ENCODE measurements at regions not wholly inside any gene's neighbourhood (a gene's known extent, or its start where the extent isn't known, plus 50 kb on each side); places are given as distances from the start of the nearest gene placed in this dataset.
"Not testable (repeated sequence)": the region's sequence is repeated elsewhere in the genome, so short reads cannot be mapped to it uniquely, and the experiment has no call there.

GRCh38 chr20:25797062-25797461, 100.4 kb upstream of the ZNF337 start:
- H4K20me1 ChIP-seq (ENCODE audit: insufficient read depth); H2AFZ ChIP-seq (ENCODE audit: low read depth, low read length); H3K36me3 ChIP-seq (ENCODE audit: insufficient read depth, low read length); H3K79me2 ChIP-seq (replicated peaks; ENCODE audit: insufficient read depth, low read length); H3K27ac ChIP-seq (ENCODE audit: low read length); H3K9ac ChIP-seq (ENCODE audit: low read length); H3K4me3 ChIP-seq (ENCODE audit: low read length); H3F3A ChIP-seq (ENCODE audit: insufficient read depth, low read length, poor library complexity, severe bottlenecking); H3K4me2 ChIP-seq (ENCODE audit: low read length); H3K9me3 ChIP-seq (ENCODE audit: low read length); H3K27me3 ChIP-seq (ENCODE audit: insufficient read depth, low read depth, low read length); H3K9me2 ChIP-seq (ENCODE audit: insufficient read depth, low read length): not testable (repeated sequence)

GRCh38 chr20:25777241-25777640, 80.6 kb upstream of the ZNF337 start:
- H2AFZ ChIP-seq (ENCODE audit: low read depth, low read length); H3K27ac ChIP-seq (ENCODE audit: low read length); H3K36me3 ChIP-seq (ENCODE audit: insufficient read depth, low read length); H4K20me1 ChIP-seq (ENCODE audit: insufficient read depth); H3K9me3 ChIP-seq (ENCODE audit: low read length); H3K79me2 ChIP-seq (replicated peaks; ENCODE audit: insufficient read depth, low read length); H3K9ac ChIP-seq (ENCODE audit: low read length); H3F3A ChIP-seq (ENCODE audit: insufficient read depth, low read length, poor library complexity, severe bottlenecking); H3K4me2 ChIP-seq (ENCODE audit: low read length); H3K4me3 ChIP-seq (ENCODE audit: low read length); H3K27me3 ChIP-seq (ENCODE audit: insufficient read depth, low read depth, low read length); H3K9me2 ChIP-seq (ENCODE audit: insufficient read depth, low read length): not testable (repeated sequence)

GRCh38 chr20:25774711-25775110, 78.1 kb upstream of the ZNF337 start:
- H3K4me2 ChIP-seq (ENCODE audit: low read length); H2AFZ ChIP-seq (ENCODE audit: low read depth, low read length); H3K4me3 ChIP-seq (ENCODE audit: low read length); H3K9me2 ChIP-seq (ENCODE audit: insufficient read depth, low read length); H3K27me3 ChIP-seq (ENCODE audit: insufficient read depth, low read depth, low read length); H4K20me1 ChIP-seq (ENCODE audit: insufficient read depth); H3K9ac ChIP-seq (ENCODE audit: low read length); H3K36me3 ChIP-seq (ENCODE audit: insufficient read depth, low read length); H3K27ac ChIP-seq (ENCODE audit: low read length); H3K79me2 ChIP-seq (replicated peaks; ENCODE audit: insufficient read depth, low read length); H3F3A ChIP-seq (ENCODE audit: insufficient read depth, low read length, poor library complexity, severe bottlenecking); H3K9me3 ChIP-seq (ENCODE audit: low read length): not testable (repeated sequence)

GRCh38 chr20:25774203-25774602, 77.5 kb upstream of the ZNF337 start:
- not testable (repeated sequence) for H3K9ac ChIP-seq (ENCODE audit: low read length); H3K79me2 ChIP-seq (replicated peaks; ENCODE audit: insufficient read depth, low read length); H3K36me3 ChIP-seq (ENCODE audit: insufficient read depth, low read length); H2AFZ ChIP-seq (ENCODE audit: low read depth, low read length); H3K9me2 ChIP-seq (ENCODE audit: insufficient read depth, low read length); H3K27me3 ChIP-seq (ENCODE audit: insufficient read depth, low read depth, low read length); H4K20me1 ChIP-seq (ENCODE audit: insufficient read depth); H3K27ac ChIP-seq (ENCODE audit: low read length); H3K4me3 ChIP-seq (ENCODE audit: low read length); H3K4me2 ChIP-seq (ENCODE audit: low read length); H3K9me3 ChIP-seq (ENCODE audit: low read length); H3F3A ChIP-seq (ENCODE audit: insufficient read depth, low read length, poor library complexity, severe bottlenecking)

- H3K79me2 ChIP-seq (replicated peaks; ENCODE audit: insufficient read depth, low read length); H3K4me2 ChIP-seq (ENCODE audit: low read length); H4K20me1 ChIP-seq (ENCODE audit: insufficient read depth); H2AFZ ChIP-seq (ENCODE audit: low read depth, low read length); H3K9me2 ChIP-seq (ENCODE audit: insufficient read depth, low read length); H3K9ac ChIP-seq (ENCODE audit: low read length); H3K4me3 ChIP-seq (ENCODE audit: low read length); H3K27me3 ChIP-seq (ENCODE audit: insufficient read depth, low read depth, low read length); H3K27ac ChIP-seq (ENCODE audit: low read length); H3K36me3 ChIP-seq (ENCODE audit: insufficient read depth, low read length); H3K9me3 ChIP-seq (ENCODE audit: low read length); H3F3A ChIP-seq (ENCODE audit: insufficient read depth, low read length, poor library complexity, severe bottlenecking): not testable (repeated sequence)
These were observed 75.8 kb upstream of the ZNF337 start for GRCh38 chr20:25772437-25772836.

- not testable (repeated sequence) for H4K20me1 ChIP-seq (ENCODE audit: insufficient read depth); H3K36me3 ChIP-seq (ENCODE audit: insufficient read depth, low read length); H3K79me2 ChIP-seq (replicated peaks; ENCODE audit: insufficient read depth, low read length); H3K9me3 ChIP-seq (ENCODE audit: low read length); H3K4me2 ChIP-seq (ENCODE audit: low read length); H3F3A ChIP-seq (ENCODE audit: insufficient read depth, low read length, poor library complexity, severe bottlenecking); H2AFZ ChIP-seq (ENCODE audit: low read depth, low read length); H3K27ac ChIP-seq (ENCODE audit: low read length); H3K9ac ChIP-seq (ENCODE audit: low read length); H3K9me2 ChIP-seq (ENCODE audit: insufficient read depth, low read length); H3K27me3 ChIP-seq (ENCODE audit: insufficient read depth, low read depth, low read length); H3K4me3 ChIP-seq (ENCODE audit: low read length)
These were observed 75.2 kb upstream of the ZNF337 start for GRCh38 chr20:25771818-25772217.
